WTC11 (cell line): ENCODE measurements at regions not wholly inside any gene's neighbourhood (a gene's known extent, or its start where the extent isn't known, plus 50 kb on each side); places are given as distances from the start of the nearest gene placed in this dataset.

Experiments used
- ATAC-seq: fragments of 200-7000 bp; cut with Tn5 transposase; 2 replicates; pipeline ENCODE4 v1.10.0; 2021; ENCODE audit warnings: mild to moderate bottlenecking, moderate library complexity
- CTCF ChIA-PET: fragments of 300-600 bp; sonication (Branson Sonifier 250); formaldehyde crosslinking; loops from one replicate; lab custom pipeline; 2021; ENCODE audit warnings: antibody characterized with exemption; lab: Charles Lee
- POLR2A ChIA-PET: fragments of 350-600 bp; sonication (Branson Sonifier 250); formaldehyde crosslinking; loops from one replicate; lab custom pipeline; 2021; ENCODE audit warnings: antibody characterized with exemption; lab: Charles Lee
- DNase-seq: peaks from one replicate; pipeline ENCODE4 v3.0.0; 2021; ENCODE audit warnings: low spot score
- H3K27ac Mint-ChIP-seq: 2 replicates; pipeline ENCODE4 v1.8.0; 2021; ENCODE audit warnings: mixed read lengths
- H3K27me3 Mint-ChIP-seq: 2 replicates; pipeline ENCODE4 v1.8.0; 2021; ENCODE audit warnings: low read depth, mild to moderate bottlenecking, moderate library complexity, mixed read lengths
- H3K36me3 Mint-ChIP-seq: 2 replicates; pipeline ENCODE4 v1.8.0; 2021; ENCODE audit warnings: mixed read lengths
- H3K4me1 Mint-ChIP-seq: 2 replicates; pipeline ENCODE4 v1.8.0; 2022; ENCODE audit warnings: mixed read lengths
- H3K4me3 Mint-ChIP-seq: 2 replicates; pipeline ENCODE4 v1.8.0; 2021; ENCODE audit warnings: mild to moderate bottlenecking, moderate library complexity, mixed read lengths
- H3K9me3 Mint-ChIP-seq: 2 replicates; pipeline ENCODE4 v1.8.0; 2021; ENCODE audit warnings: mixed read lengths
- ATF6 ChIP-seq: sonication (generic); formaldehyde crosslinking; IDR thresholded peaks from 2 replicates; pipeline ENCODE4 v1.8.1; 2023; ENCODE audit warnings: mild to moderate bottlenecking, missing genetic modification reagents
- CBFB ChIP-seq: sonication (generic); formaldehyde crosslinking; IDR thresholded peaks from 2 replicates; pipeline ENCODE4 v1.8.1; 2022; ENCODE audit warnings: mild to moderate bottlenecking, low read depth, missing genetic modification reagents
- CREB1 ChIP-seq: sonication (generic); formaldehyde crosslinking; IDR thresholded peaks from 2 replicates; pipeline ENCODE4 v1.8.0; 2023; ENCODE audit warnings: mild to moderate bottlenecking, missing genetic modification reagents
- CREM ChIP-seq: sonication (generic); formaldehyde crosslinking; IDR thresholded peaks from 2 replicates; pipeline ENCODE4 v1.8.1; 2022; ENCODE audit warnings: mild to moderate bottlenecking, missing genetic modification reagents, moderate library complexity
- ERG ChIP-seq: fragments of 250-450 bp; sonication (Bioruptor Pico); IDR thresholded peaks from 2 replicates; pipeline ENCODE4 v1.8.0; 2021; ENCODE audit warnings: mild to moderate bottlenecking
- GRHL2 ChIP-seq: fragments of 250-450 bp; sonication (Bioruptor Pico); IDR thresholded peaks from 2 replicates; pipeline ENCODE4 v1.8.0; 2022; ENCODE audit warnings: mild to moderate bottlenecking, moderate library complexity; ENCODE audit not compliant: insufficient replicate concordance, severe bottlenecking
- GTF2I ChIP-seq: fragments of 250-450 bp; sonication (Bioruptor Pico); conservative IDR thresholded peaks from 2 replicates; pipeline ENCODE4 v1.4.0; 2021; ENCODE audit warnings: mild to moderate bottlenecking
- JAZF1 ChIP-seq: fragments of 250-450 bp; sonication (Bioruptor Pico); IDR thresholded peaks from 2 replicates; pipeline ENCODE4 v1.9.0; 2021; ENCODE audit warnings: moderate library complexity, mild to moderate bottlenecking, inconsistent platforms
- NFATC4 ChIP-seq: fragments of 250-450 bp; sonication (Bioruptor Pico); IDR thresholded peaks from 2 replicates; pipeline ENCODE4 v1.9.0; 2021; ENCODE audit warnings: mild to moderate bottlenecking
- SMAD3 ChIP-seq: sonication (generic); formaldehyde crosslinking; IDR thresholded peaks from 2 replicates; pipeline ENCODE4 v1.8.0; 2022; ENCODE audit warnings: missing genetic modification reagents, mild to moderate bottlenecking, borderline replicate concordance
- SOX15 ChIP-seq: fragments of 250-450 bp; sonication (Bioruptor Pico); IDR thresholded peaks from 2 replicates; pipeline ENCODE4 v1.9.0; 2021; ENCODE audit warnings: mild to moderate bottlenecking
- TEAD4 ChIP-seq: sonication (generic); formaldehyde crosslinking; IDR thresholded peaks from 2 replicates; pipeline ENCODE4 v1.8.0; 2022; ENCODE audit warnings: mild to moderate bottlenecking, missing genetic modification reagents
- USF2 ChIP-seq: sonication (generic); formaldehyde crosslinking; IDR thresholded peaks from 2 replicates; pipeline ENCODE4 v1.8.1; 2023; ENCODE audit warnings: mild to moderate bottlenecking, missing genetic modification reagents, moderate library complexity
- ZNF121 ChIP-seq: sonication (generic); formaldehyde crosslinking; IDR thresholded peaks from 2 replicates; pipeline ENCODE4 v1.8.0; 2023; ENCODE audit warnings: missing genetic modification reagents
- ZNF219 ChIP-seq: sonication (generic); formaldehyde crosslinking; IDR thresholded peaks from 2 replicates; pipeline ENCODE4 v1.8.0; 2023; ENCODE audit warnings: missing genetic modification reagents, mild to moderate bottlenecking, borderline replicate concordance
- ZNF396 ChIP-seq: fragments of 250-450 bp; sonication (Bioruptor Pico); IDR thresholded peaks from 2 replicates; pipeline ENCODE4 v1.8.0; 2021; ENCODE audit warnings: mild to moderate bottlenecking, moderate library complexity, borderline replicate concordance
- ZNF416 ChIP-seq: fragments of 250-450 bp; sonication (Bioruptor Pico); IDR thresholded peaks from 2 replicates; pipeline ENCODE4 v1.9.0; 2021; ENCODE audit warnings: mild to moderate bottlenecking, inconsistent platforms
- ZNF512 ChIP-seq: sonication (generic); formaldehyde crosslinking; IDR thresholded peaks from 2 replicates; pipeline ENCODE4 v1.8.1; 2022; ENCODE audit warnings: missing genetic modification reagents, borderline replicate concordance

- POLR2A ChIA-PET, result no interaction called here
- no peak overlapping the region for H3K27ac Mint-ChIP-seq
- peaks cover 21% of the 10 kb centered on the region for H3K4me1 Mint-ChIP-seq
- TF ChIP-seq NFATC4 (CRISPR knock-in tag), result no peak
- no peak for TF ChIP-seq ZNF512 (CRISPR knock-in tag)
- no peak for TF ChIP-seq ZNF416 (CRISPR knock-in tag)
- TF ChIP-seq, all 79 proteins: peak for 0
- ATAC-seq, result no peak
- no peak for DNase-seq
- Mint-ChIP-seq H3K27me3 (no peaks in the 10 kb centered on the region), H3K4me3 (no peak overlapping the region), H3K36me3 (no peaks in the 10 kb centered on the region), H3K9me3 (no peaks in the 10 kb centered on the region; the same call in none of the 2 replicates)
- CTCF ChIA-PET, result no interaction called here
Measured at GRCh38 chr20:24063100-24063499, 74.5 kb upstream of the GGTLC1 start.

- no peak overlapping the region for H3K4me3 Mint-ChIP-seq
- H3K27me3 Mint-ChIP-seq, result no peaks in the 10 kb centered on the region
- ChIA-PET POLR2A (no interaction called here), CTCF (no interaction called here)
- no peaks in the 10 kb centered on the region; the same call in none of the 2 replicates for H3K9me3 Mint-ChIP-seq
- TF ChIP-seq USF2 (CRISPR knock-in tag) (no peak), JAZF1 (CRISPR knock-in tag) (no peak), ERG (CRISPR knock-in tag) (no peak), ZNF121 (CRISPR knock-in tag) (no peak), ZNF416 (CRISPR knock-in tag) (no peak), SMAD3 (no peak), CREM (CRISPR knock-in tag) (no peak), GRHL2 (CRISPR knock-in tag) (no peak), SOX15 (no peak), ZNF219 (CRISPR knock-in tag) (no peak), GTF2I (no peak), CREB1 (CRISPR knock-in tag) (no peak), CBFB (CRISPR knock-in tag) (no peak), TEAD4 (CRISPR knock-in tag) (no peak), ATF6 (CRISPR knock-in tag) (no peak), ZNF396 (CRISPR knock-in tag) (no peak)
- H3K36me3 Mint-ChIP-seq, result no peaks in the 10 kb centered on the region
- H3K27ac Mint-ChIP-seq, result no peak overlapping the region
- peaks cover 15% of the 10 kb centered on the region for H3K4me1 Mint-ChIP-seq
- DNase-seq (peak; percentile 35), ATAC-seq (peak; percentile 93)
Measured at GRCh38 chr20:24060851-24061590, 72.4 kb upstream of the GGTLC1 start.
